AG09309 (cell line): ENCODE measurements at regions not wholly inside any gene's neighbourhood (a gene's known extent, or its start where the extent isn't known, plus 50 kb on each side); places are given as distances from the start of the nearest gene placed in this dataset.

Source experiments
- DNase-seq: peaks from one replicate; pipeline ENCODE4 v3.0.0-alpha.2; 2010; ENCODE audit warnings: low read depth
- H3K4me3 ChIP-seq: 2 replicates; pipeline ENCODE4 v1.5.1; 2011; ENCODE audit warnings: mild to moderate bottlenecking, low read depth, low read length, moderate library complexity; ENCODE audit not compliant: control insufficient read depth
- TF ChIP-seq, protein P1 (sequence below): IDR thresholded peaks from 2 replicates; pipeline ENCODE4 v1.5.1; 2011; ENCODE audit warnings: mild to moderate bottlenecking, low read depth, low read length, inconsistent platforms; ENCODE audit not compliant: insufficient read depth, control insufficient read depth; ENCODE audit errors: missing control alignments

- no peak for DNase-seq
- no peak overlapping the region for H3K4me3 ChIP-seq
- TF ChIP-seq, protein P1, sequence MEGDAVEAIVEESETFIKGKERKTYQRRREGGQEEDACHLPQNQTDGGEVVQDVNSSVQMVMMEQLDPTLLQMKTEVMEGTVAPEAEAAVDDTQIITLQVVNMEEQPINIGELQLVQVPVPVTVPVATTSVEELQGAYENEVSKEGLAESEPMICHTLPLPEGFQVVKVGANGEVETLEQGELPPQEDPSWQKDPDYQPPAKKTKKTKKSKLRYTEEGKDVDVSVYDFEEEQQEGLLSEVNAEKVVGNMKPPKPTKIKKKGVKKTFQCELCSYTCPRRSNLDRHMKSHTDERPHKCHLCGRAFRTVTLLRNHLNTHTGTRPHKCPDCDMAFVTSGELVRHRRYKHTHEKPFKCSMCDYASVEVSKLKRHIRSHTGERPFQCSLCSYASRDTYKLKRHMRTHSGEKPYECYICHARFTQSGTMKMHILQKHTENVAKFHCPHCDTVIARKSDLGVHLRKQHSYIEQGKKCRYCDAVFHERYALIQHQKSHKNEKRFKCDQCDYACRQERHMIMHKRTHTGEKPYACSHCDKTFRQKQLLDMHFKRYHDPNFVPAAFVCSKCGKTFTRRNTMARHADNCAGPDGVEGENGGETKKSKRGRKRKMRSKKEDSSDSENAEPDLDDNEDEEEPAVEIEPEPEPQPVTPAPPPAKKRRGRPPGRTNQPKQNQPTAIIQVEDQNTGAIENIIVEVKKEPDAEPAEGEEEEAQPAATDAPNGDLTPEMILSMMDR = no peak
These were observed 160.2 kb downstream of the TOX3 start for GRCh38 chr16:52386694-52387093.

GRCh38 chr16:52384378-52384777 is 162.6 kb downstream of the TOX3 start:
- H3K4me3 ChIP-seq = no peak overlapping the region
- no peak for DNase-seq
- TF ChIP-seq, protein P1 = no peak

- H3K4me3 ChIP-seq = no peak overlapping the region
- no peak for DNase-seq
- TF ChIP-seq, protein P1 = no peak
These were observed 163.2 kb downstream of the TOX3 start for GRCh38 chr16:52383640-52384292.

DNA sequence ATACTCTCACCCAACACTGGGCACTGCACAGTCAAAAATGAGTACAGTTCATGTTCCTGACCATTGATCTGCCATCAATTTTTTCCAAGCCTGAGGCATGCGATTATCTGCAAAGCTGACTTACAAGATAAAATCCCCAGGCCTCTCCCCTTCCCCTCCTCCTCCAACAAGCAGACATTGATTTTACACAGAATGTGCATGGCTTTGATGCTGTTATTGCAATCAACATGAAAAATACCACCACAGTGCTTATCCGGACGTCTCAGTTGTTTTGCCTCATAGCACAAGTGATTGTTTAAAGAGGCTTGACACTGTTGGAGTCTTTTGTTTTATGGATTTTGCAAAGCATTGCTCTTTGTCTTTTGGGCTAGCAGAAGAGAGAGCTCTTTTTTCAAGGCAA is 163.8 kb downstream of the TOX3 start:
- no peak overlapping the region for H3K4me3 ChIP-seq
- DNase-seq = no peak
- TF ChIP-seq, protein P1 = no peak

DNA sequence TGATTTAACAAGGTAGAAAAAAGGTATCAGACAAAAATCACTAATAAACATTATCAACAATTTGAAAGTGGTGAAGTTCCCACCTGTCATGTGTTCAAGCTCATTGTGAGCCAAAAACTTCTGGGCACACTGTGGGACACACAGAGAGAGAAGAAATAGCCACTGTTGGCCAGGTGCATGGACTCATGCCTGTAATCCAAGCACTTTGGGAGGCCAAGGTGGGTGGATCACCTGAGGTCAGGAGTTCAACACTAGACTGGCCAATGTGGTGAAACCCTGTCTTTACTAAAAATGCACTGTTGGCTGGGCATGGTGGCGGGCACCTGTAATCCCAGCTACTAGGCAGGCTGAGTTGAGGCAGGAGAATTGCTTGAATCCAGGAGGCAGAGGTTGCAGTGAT is 167.4 kb downstream of the TOX3 start:
- DNase-seq = no peak
- no peak overlapping the region for H3K4me3 ChIP-seq
- TF ChIP-seq, protein P1 = no peak

GRCh38 chr16:52376676-52377280 is 170.2 kb downstream of the TOX3 start:
- H3K4me3 ChIP-seq = no peak overlapping the region
- DNase-seq = no peak
- TF ChIP-seq, protein P1 = no peak
